Cardiac fibroblast (primary cell): ENCODE measurements at regions not wholly inside any gene's neighbourhood (a gene's known extent, or its start where the extent isn't known, plus 50 kb on each side); places are given as distances from the start of the nearest gene placed in this dataset.
A peak's percentile ranks its signal among the peaks of the same experiment; 100 is the strongest.

Source experiments
- DNase-seq, 2 donors: peaks; one replicate each; pipeline versions ENCODE4 v3.0.0 to v3.0.0-alpha.2; 2010; ENCODE audit warnings: low read depth in 2 of 2
- H3K4me3 ChIP-seq, 2 donors: replicated peaks in 1 of 2; 1 replicate in 1 of 2; 2 replicates in 1 of 2; pipeline ENCODE4 v1.5.1; 2011; ENCODE audit warnings: low read depth in 2 of 2, low read length in 2 of 2, mild to moderate bottlenecking in 2 of 2, moderate library complexity in 1 of 2
- CTCF ChIP-seq: IDR thresholded peaks from one replicate; pipeline ENCODE4 v1.5.1; 2011; ENCODE audit warnings: low read depth, mild to moderate bottlenecking, low read length, inconsistent platforms

GRCh38 chr10:78407009-78407711, 373.5 kb downstream of the RPS24 start:
- H3K4me3 ChIP-seq: peak overlapping the region in 1 of 2 donors; percentile 32
- peak; percentile 77 to 96 for DNase-seq
- TF ChIP-seq CTCF: no peak

- no peak overlapping the region for H3K4me3 ChIP-seq
- no peak for TF ChIP-seq CTCF
- no peak for DNase-seq
These were observed 374.3 kb downstream of the RPS24 start for GRCh38 chr10:78407966-78408365.

GRCh38 chr10:78408671-78409472, 375.2 kb downstream of the RPS24 start:
- no peak overlapping the region for H3K4me3 ChIP-seq
- peak in 1 of 2 donors; percentile 91 for DNase-seq
- no peak for TF ChIP-seq CTCF

DNA sequence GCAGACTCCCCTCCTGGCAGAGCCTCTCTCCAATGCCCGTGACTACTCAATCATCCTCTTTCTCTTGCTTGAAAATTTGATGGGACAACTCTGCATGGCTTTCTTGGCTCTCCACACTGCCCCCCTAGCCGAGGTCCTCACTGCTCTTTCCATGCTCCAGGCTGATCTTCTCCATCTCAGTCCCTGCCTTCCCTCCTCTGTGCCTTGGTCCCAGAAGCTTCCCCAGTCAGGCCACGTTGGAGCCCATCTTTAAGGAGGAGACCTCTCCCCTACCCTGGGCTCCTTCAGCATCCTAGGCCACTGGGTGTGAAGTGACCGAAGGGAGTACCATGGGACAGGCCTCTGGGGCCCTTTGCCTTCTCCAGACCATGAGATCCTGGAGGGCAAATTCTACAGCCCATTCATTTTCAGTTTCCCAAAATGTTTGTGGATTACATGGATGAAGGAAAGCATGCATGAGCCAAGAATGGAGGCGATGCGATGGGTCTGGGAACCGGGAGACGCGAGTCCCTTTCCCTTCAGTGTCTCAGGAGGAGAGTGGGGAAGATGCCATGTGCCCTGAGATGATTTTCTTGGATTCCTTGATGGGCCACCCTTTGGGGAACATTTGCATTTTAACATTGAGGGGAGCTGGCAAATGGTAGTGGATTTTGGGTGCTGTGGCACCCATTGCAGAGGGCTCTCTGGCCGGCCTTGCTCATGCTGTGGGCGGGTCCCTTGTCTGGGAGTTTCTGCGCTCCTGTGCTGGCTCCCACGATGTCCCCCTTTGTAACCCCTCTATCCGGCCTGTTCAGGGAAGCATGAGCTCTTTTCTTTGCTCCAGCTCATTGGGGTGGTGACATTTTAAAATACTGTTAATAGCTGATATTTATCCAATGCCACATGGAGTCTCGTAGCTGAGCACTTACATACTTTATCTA, 376.6 kb downstream of the RPS24 start:
- TF ChIP-seq CTCF: no peak
- DNase-seq: no peak
- no peak overlapping the region for H3K4me3 ChIP-seq

GRCh38 chr10:78411716-78412115, 378.1 kb downstream of the RPS24 start:
- no peak for TF ChIP-seq CTCF
- H3K4me3 ChIP-seq: no peak overlapping the region
- DNase-seq: no peak

- no peak for DNase-seq
- H3K4me3 ChIP-seq: no peak overlapping the region
- no peak for TF ChIP-seq CTCF
These were observed 378.9 kb downstream of the RPS24 start for GRCh38 chr10:78412605-78413004.
